ENCODE measurements at regions not wholly inside any gene's neighbourhood (a gene's known extent, or its start where the extent isn't known, plus 50 kb on each side); places are given as distances from the start of the nearest gene placed in this dataset.
"Not testable (repeated sequence)": the region's sequence is repeated elsewhere in the genome, so short reads cannot be mapped to it uniquely, and the experiment has no call there.

DNA sequence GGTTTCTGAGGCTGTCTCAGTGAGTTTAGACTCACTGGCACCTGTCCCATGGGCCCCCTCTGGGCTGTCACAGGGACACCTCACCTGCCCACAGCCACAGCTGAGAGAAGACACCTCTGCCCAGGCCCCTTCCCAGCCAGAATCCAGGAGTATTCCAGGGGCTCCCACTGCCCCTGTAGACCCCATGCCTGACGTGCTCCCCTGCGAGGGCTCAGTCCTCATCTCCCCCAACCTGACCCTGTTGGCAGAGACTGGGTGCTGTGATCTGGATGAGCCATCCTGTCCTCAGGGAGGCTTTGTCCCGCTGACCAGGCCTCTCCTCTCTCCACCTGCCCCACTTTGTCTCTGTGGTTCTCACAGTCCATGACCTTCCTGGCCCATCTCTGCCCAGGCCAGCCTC, 89.4 kb downstream of the DHRS2 start:
- TF ChIP-seq, protein P1, sequence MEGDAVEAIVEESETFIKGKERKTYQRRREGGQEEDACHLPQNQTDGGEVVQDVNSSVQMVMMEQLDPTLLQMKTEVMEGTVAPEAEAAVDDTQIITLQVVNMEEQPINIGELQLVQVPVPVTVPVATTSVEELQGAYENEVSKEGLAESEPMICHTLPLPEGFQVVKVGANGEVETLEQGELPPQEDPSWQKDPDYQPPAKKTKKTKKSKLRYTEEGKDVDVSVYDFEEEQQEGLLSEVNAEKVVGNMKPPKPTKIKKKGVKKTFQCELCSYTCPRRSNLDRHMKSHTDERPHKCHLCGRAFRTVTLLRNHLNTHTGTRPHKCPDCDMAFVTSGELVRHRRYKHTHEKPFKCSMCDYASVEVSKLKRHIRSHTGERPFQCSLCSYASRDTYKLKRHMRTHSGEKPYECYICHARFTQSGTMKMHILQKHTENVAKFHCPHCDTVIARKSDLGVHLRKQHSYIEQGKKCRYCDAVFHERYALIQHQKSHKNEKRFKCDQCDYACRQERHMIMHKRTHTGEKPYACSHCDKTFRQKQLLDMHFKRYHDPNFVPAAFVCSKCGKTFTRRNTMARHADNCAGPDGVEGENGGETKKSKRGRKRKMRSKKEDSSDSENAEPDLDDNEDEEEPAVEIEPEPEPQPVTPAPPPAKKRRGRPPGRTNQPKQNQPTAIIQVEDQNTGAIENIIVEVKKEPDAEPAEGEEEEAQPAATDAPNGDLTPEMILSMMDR (IDR thresholded peaks at IDR 0.05; ENCODE audit: insufficient read depth, low read length): no peak
- no peak overlapping the region for H3K4me3 ChIP-seq (ENCODE audit: low read depth, low read length)

DNA sequence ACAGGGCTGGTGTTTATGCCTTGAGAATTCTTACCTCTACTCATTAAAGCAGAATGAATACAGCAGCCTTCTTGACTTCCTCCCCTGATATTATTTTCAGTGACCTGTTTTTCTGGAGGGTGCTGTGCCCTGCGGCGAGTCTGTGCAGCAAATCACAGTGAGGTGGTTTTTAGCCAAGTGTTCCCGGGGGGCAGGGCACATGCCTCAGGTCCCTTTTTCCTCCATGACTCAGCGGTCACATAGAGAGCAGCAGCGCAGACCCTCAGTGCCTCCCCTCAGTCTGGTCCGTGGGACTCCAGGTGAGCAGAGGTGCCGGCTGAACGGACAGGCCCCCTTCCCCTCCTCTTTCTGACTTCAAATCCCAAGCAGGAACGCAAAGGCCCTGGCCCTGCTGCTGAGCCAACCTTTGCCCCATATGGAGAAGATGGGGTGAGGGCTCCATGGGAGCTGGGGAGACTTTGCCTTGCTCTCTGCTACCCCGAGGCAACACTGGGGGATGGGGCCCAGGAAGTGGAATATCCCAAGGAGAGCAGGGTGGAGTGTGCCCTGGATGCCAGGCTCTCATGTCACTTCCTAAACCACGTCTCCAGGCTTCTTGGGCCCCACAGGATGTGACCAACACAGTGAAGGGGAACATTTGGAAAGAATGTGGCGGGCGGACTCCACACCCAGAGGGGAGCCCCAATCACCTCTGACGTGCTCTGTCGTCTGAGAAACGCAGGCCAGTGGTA, 90.0 kb downstream of the DHRS2 start:
- DNase-seq (ENCODE audit: low read depth): no peak
- TF ChIP-seq, protein P1 (IDR thresholded peaks at IDR 0.05; ENCODE audit: insufficient read depth, low read length): no peak
- no peak overlapping the region for H3K4me3 ChIP-seq (ENCODE audit: low read depth, low read length)

More for the DNA sequence above, 89.4 kb downstream of the DHRS2 start:
- no peak for DNase-seq (ENCODE audit: low read depth)

DNA sequence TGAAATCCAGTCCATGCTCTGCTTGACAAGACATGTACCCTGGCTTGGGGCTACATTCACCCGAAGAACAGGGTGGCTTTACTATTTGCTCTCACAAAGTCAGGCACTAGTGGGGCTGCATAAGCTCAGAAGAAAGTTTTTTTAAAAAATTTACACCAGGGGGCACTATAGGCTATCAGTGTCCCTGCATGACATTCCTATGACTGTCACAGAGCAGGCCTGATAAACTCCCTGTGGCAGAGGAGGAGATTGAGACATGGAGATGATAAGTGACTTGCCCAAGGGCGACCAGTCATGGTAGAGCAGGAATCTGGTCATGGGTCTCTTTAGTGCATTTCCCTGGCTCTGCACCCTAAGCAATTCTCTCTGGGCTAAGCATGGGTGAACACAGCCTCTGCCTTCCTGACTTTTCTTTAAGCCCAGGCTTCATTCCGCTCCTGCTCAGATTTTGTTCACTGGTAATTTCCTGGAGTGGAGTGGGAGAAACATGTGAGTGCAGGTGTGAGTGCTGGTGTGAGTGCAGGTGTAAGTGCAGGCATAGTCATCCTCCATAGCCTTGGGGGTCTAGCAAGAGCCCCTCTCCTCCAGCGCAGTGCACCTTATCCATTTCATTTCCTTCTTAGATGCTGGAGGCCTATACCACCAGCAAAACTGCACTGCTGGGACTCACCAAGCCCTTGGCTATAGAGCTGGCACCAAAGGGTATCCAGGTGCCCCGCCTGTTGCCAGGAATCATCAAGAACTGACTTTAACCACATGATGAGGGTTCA, 91.6 kb downstream of the DHRS2 start:
- DNase-seq (ENCODE audit: low read depth): peak; percentile 51
- H3K4me3 ChIP-seq (ENCODE audit: low read depth, low read length): no peak overlapping the region

DNA sequence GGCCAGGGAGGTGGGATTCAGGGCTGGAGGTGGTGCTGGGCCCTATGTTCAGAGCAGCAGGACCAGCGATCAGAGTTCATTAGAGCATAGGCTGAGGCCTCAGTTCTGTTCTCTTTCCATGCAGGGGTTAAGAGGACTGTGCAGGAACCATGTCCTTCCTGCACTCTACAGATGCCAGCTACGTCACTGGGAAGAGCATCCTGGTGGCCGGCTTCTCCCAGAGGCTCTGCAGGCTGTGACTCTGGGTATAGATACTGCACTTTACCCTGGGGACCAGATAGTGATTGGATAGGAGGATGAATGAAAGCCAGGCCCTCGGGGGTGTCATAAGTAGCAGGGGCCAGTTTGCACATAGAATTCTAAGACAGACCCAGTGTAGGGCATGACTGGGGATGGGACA, 92.6 kb downstream of the DHRS2 start:
- no peak overlapping the region for H3K4me3 ChIP-seq (ENCODE audit: low read depth, low read length)
- DNase-seq (ENCODE audit: low read depth): no peak
- TF ChIP-seq, protein P1 (IDR thresholded peaks at IDR 0.05; ENCODE audit: insufficient read depth, low read length): no peak

More for the DNA sequence above, 91.6 kb downstream of the DHRS2 start:
- TF ChIP-seq, protein P1 (IDR thresholded peaks at IDR 0.05; ENCODE audit: insufficient read depth, low read length): peak; percentile 27

DNA sequence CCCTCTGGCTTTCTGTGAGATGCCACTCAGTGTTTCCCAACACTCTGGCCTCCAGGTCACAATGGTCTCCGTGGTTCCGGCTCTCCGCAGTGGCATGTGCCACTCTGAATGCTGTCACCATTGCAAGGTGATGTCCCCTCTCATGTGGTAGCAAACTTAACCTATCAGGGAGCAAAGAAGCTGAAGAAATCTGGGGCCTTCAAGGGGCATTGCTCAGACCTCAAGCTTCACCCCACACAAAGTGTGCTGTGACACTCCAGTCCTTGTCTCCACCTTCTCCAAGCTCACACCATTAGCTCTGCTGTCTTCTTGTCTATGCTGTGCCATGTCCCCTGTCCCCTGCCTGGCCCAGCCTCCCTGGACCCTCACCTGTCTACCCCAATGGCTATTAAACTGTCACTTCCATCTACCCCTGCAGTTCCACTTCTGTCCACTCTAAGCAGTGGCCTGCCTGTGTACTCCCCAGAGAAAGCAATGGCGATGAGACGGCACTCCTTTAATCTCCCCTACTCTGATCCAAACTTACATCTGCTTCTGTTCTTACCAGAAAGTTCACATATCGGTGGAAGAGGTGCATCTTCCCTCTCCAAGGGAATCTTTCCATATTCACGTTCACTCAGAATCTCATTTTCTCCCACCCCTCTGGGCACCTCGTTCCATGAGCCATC, 93.7 kb downstream of the DHRS2 start:
- TF ChIP-seq, protein P1 (IDR thresholded peaks at IDR 0.05; ENCODE audit: insufficient read depth, low read length): peak; percentile 25
- no peak for DNase-seq (ENCODE audit: low read depth)
- no peak overlapping the region for H3K4me3 ChIP-seq (ENCODE audit: low read depth, low read length)

DNA sequence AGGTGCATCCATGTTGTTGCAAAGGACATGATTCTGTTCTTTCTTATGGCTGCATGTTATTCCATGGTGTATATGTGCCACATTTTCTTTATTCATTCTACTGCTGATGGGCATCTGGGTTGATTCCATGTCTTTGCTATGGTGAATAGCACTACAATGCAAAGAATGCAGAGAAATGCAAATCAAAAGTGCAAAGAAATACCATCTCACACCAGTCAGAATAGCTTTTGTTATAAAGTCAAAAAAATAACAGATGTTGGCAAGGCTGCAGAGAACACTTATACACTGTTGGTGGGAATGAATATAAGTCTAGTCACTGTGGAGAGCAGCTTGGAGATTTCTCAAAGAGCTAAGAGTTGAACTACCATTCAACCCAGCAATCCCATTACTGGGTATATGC, 99.2 kb downstream of the DHRS2 start:
- no peak for DNase-seq (ENCODE audit: low read depth)
- TF ChIP-seq, protein P1 (IDR thresholded peaks at IDR 0.05; ENCODE audit: insufficient read depth, low read length): no peak
- H3K4me3 ChIP-seq (ENCODE audit: low read depth, low read length): no peak overlapping the region

DNA sequence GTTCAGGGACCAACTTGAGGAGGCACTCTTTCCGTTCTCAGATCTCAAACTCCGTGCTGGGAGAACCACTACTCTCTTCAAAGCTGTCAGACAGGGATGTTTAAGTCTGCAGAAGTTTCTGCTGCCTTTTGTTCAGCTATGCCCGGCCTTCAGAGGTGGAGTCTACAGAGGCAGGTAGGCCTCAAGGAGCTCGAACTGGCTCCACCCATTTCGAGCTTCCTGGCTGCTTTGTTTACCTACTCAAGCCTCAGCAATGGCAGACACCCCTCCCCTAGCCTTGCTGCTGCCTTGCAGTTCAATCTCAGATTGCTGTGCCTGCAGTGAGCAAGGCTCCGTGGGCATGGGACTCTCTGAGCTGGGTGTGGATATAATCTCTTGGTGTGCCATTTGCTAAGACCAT, 108.2 kb downstream of the DHRS2 start:
- DNase-seq (ENCODE audit: low read depth); H3K4me3 ChIP-seq (ENCODE audit: low read depth, low read length): not testable (repeated sequence)

All from fibroblast of the aortic adventitia (primary cell).